DND-41 (cell line): ENCODE measurements at regions not wholly inside any gene's neighbourhood (a gene's known extent, or its start where the extent isn't known, plus 50 kb on each side); places are given as distances from the start of the nearest gene placed in this dataset.

Source experiments
- CTCF ChIP-seq: IDR thresholded peaks from 2 replicates; pipeline ENCODE4 v1.5.1; 2012; ENCODE audit warnings: borderline replicate concordance, low read length, moderate library complexity, mild to moderate bottlenecking; ENCODE audit not compliant: poor library complexity, severe bottlenecking; ENCODE audit errors: extremely low read depth
- EZH2 ChIP-seq: IDR thresholded peaks from 3 replicates; pipeline ENCODE4 v1.6.1; 2012; ENCODE audit warnings: borderline replicate concordance, low read depth, mild to moderate bottlenecking, moderate library complexity, low read length, inconsistent platforms; ENCODE audit not compliant: severe bottlenecking

GRCh38 chr7:46006723-46007122 is 85.7 kb upstream of the IGFBP3 start:
- TF ChIP-seq EZH2 = no peak
- no peak for TF ChIP-seq CTCF
